CD14-positive monocyte (primary cell): ENCODE measurements at regions not wholly inside any gene's neighbourhood (a gene's known extent, or its start where the extent isn't known, plus 50 kb on each side); places are given as distances from the start of the nearest gene placed in this dataset.
A peak's percentile ranks its signal among the peaks of the same experiment; 100 is the strongest.

ENCODE experiments used
- DNase-seq, 3 donors: peaks; one replicate each; pipeline ENCODE4 v3.0.0-alpha.2; 2011 to 2022
- H2AFZ ChIP-seq: 2 replicates; pipeline ENCODE4 v1.6.0; 2012; ENCODE audit warnings: mild to moderate bottlenecking, low read depth, low read length, inconsistent platforms; ENCODE audit not compliant: insufficient read depth, poor library complexity, severe bottlenecking
- H3K27ac ChIP-seq, 2 donors: 1 replicate in 1 of 2; 2 replicates in 1 of 2; pipeline ENCODE4 v1.5.1; 2012 to 2013; ENCODE audit warnings: low read length in 2 of 2, control low read depth in 1 of 2, inconsistent platforms in 1 of 2, low read depth in 1 of 2, mild to moderate bottlenecking in 1 of 2
- H3K27me3 ChIP-seq, 2 donors: one replicate each; pipeline versions ENCODE4 v1.6.0 to v1.6.1; 2011 to 2013; ENCODE audit warnings: low read length in 2 of 2; ENCODE audit not compliant: control insufficient read depth in 2 of 2, insufficient read depth in 2 of 2
- H3K36me3 ChIP-seq, 2 donors: replicated peaks in 1 of 2; 1 replicate in 1 of 2; 2 replicates in 1 of 2; pipeline versions ENCODE4 v1.5.1 to v1.6.1; 2012 to 2013; ENCODE audit warnings: low read length in 2 of 2, control low read depth in 1 of 2, inconsistent platforms in 1 of 2, mild to moderate bottlenecking in 1 of 2; ENCODE audit not compliant: insufficient read depth in 2 of 2, control insufficient read depth in 1 of 2
- H3K4me1 ChIP-seq, 2 donors: 1 replicate in 1 of 2; 2 replicates in 1 of 2; pipeline versions ENCODE4 v1.5.1 to v1.6.1; 2012 to 2013; ENCODE audit warnings: low read length in 2 of 2, control low read depth in 1 of 2, inconsistent platforms in 1 of 2, mild to moderate bottlenecking in 1 of 2, moderate library complexity in 1 of 2; ENCODE audit not compliant: insufficient read depth in 2 of 2, control insufficient read depth in 1 of 2
- H3K4me2 ChIP-seq: replicated peaks from 2 replicates; pipeline ENCODE3; 2012; ENCODE audit warnings: low read length, moderate library complexity, mild to moderate bottlenecking; ENCODE audit not compliant: poor library complexity, severe bottlenecking; ENCODE audit errors: extremely low read depth
- H3K4me3 ChIP-seq, 3 experiments: fragments of 200-600 bp in 1 of 3; sonication (generic) in 1 of 3; replicated peaks in 1 of 3; 1 replicate in 2 of 3; 2 replicates in 1 of 3; pipeline ENCODE4 v1.5.1; 2011 to 2013; ENCODE audit warnings: low read length in 3 of 3, mild to moderate bottlenecking in 3 of 3, control low read depth in 2 of 3, low read depth in 2 of 3, inconsistent platforms in 1 of 3, moderate library complexity in 1 of 3
- H3K79me2 ChIP-seq: 2 replicates; pipeline ENCODE4 v1.6.0; 2012; ENCODE audit warnings: mild to moderate bottlenecking, control low read depth, inconsistent platforms, low read length, moderate library complexity; ENCODE audit not compliant: insufficient read depth
- H3K9ac ChIP-seq: 2 replicates; pipeline ENCODE4 v1.6.0; 2017; ENCODE audit warnings: low read length, mild to moderate bottlenecking; ENCODE audit not compliant: insufficient read depth, poor library complexity, severe bottlenecking
- H3K9me3 ChIP-seq, 2 donors: replicated peaks in 1 of 2; 1 replicate in 1 of 2; 2 replicates in 1 of 2; pipeline versions ENCODE4 v1.5.1 to v1.6.1; 2012 to 2013; ENCODE audit warnings: low read length in 2 of 2, control low read depth in 1 of 2; ENCODE audit not compliant: control insufficient read depth in 1 of 2, insufficient read depth in 1 of 2
- H4K20me1 ChIP-seq: 2 replicates; pipeline ENCODE4 v1.6.0; 2012; ENCODE audit warnings: mild to moderate bottlenecking, low read length, control low read depth, moderate library complexity; ENCODE audit not compliant: insufficient read depth
- H3K27ac Mint-ChIP-seq, 7 donors: one replicate each; pipeline ENCODE4 v1.8.0; 2020; ENCODE audit warnings: mild to moderate bottlenecking in 7 of 7, mixed read lengths in 7 of 7, moderate library complexity in 6 of 7, inconsistent platforms in 2 of 7
- H3K27me3 Mint-ChIP-seq, 3 donors: one replicate each; pipeline ENCODE4 v1.8.0; 2021 to 2022; ENCODE audit warnings: low read depth in 3 of 3, mild to moderate bottlenecking in 3 of 3, mixed read lengths in 3 of 3, moderate library complexity in 3 of 3, inconsistent platforms in 1 of 3
- H3K36me3 Mint-ChIP-seq, 2 donors: one replicate each; pipeline ENCODE4 v1.8.0; 2020; ENCODE audit warnings: mixed read lengths in 2 of 2, inconsistent platforms in 1 of 2, mild to moderate bottlenecking in 1 of 2
- H3K4me1 Mint-ChIP-seq: one replicate; pipeline ENCODE4 v1.8.0; 2020; ENCODE audit warnings: mild to moderate bottlenecking, mixed read lengths
- H3K4me3 Mint-ChIP-seq, 2 donors: one replicate each; pipeline ENCODE4 v1.8.0; 2020; ENCODE audit warnings: mild to moderate bottlenecking in 2 of 2, mixed read lengths in 2 of 2, moderate library complexity in 1 of 2
- H3K9me3 Mint-ChIP-seq, 7 donors: one replicate each; pipeline ENCODE4 v1.8.0; 2020 to 2022; ENCODE audit warnings: mixed read lengths in 7 of 7, mild to moderate bottlenecking in 6 of 7, moderate library complexity in 6 of 7, inconsistent platforms in 2 of 7
- CTCF ChIP-seq: fragments of 200-600 bp; IDR thresholded peaks from one replicate; pipeline ENCODE4 v1.8.0; 2022; ENCODE audit warnings: antibody characterized with exemption, mild to moderate bottlenecking
- WGBS: methylation state at CpG from one replicate; pipeline ENCODE4 v1.1.5; 2013; ENCODE audit warnings: missing lambda C conversion rate; ENCODE audit not compliant: insufficient coverage; 5-methylcytosine and 5-hydroxymethylcytosine counted together
- intact Hi-C, 2 donors: fragments of 100-400 bp; cut with micrococcal nuclease; formaldehyde crosslinking; loops; one replicate each; pipeline versions ENCODE4 v1.15.0 to v1.15.1; 2023

- peaks cover 0 to 6% (median 0%) of the 10 kb centered on the region in 3 donors for H3K27me3 Mint-ChIP-seq
- Histone ChIP-seq H3K9me3 (no peaks in the 10 kb centered on the region), H3K36me3 (no peaks in the 10 kb centered on the region), H3K79me2 (no peaks in the 10 kb centered on the region), H2AFZ (no peak overlapping the region), H3K27ac (peak overlapping the region; percentile 93 to 97), H3K4me3 (peak overlapping the region in 1 of 3 experiments; percentile 43), H3K4me2 (peak overlapping the region; percentile 48), H3K27me3 (no peaks in the 10 kb centered on the region), H4K20me1 (no peaks in the 10 kb centered on the region), H3K4me1 (peaks cover 53 to 63% of the 10 kb centered on the region in 2 donors), H3K9ac (peak overlapping the region; percentile 55)
- peaks cover 0 to 4% (median 0%) of the 10 kb centered on the region in 7 donors for H3K9me3 Mint-ChIP-seq
- peaks cover 49% of the 10 kb centered on the region for H3K4me1 Mint-ChIP-seq
- H3K4me3 Mint-ChIP-seq, result peak overlapping the region in 1 of 2 donors; percentile 52
- no peak for TF ChIP-seq CTCF
- DNase-seq, result peak; percentile 81 to 98 (median 98)
- intact Hi-C loops, result loop anchor here (5.0 to 10.0 kb wide), 4 partner anchors 128 to 327 kb away; partner anchors contain the start of gene MARCKS (in 1 of the 2)
- peaks cover 0 to 3% of the 10 kb centered on the region in 2 donors for H3K36me3 Mint-ChIP-seq
- peak overlapping the region; percentile 96 to 100 (median 99) for H3K27ac Mint-ChIP-seq
- no CpG with 5 or more reads among the region's 4 CpGs for WGBS
Observed at GRCh38 chr6:113634352-113635163, 222.6 kb upstream of the MARCKS start.

GRCh38 chr6:113635222-113635986 is 221.7 kb upstream of the MARCKS start:
- peaks cover 43% of the 10 kb centered on the region for H3K4me1 Mint-ChIP-seq
- intact Hi-C loops, result loop anchor here in 1 of 2 donors (10.0 kb wide), 1 partner anchor 171 kb away; no protein-coding TSS in a partner anchor
- WGBS, result no CpG with 5 or more reads among the region's 1 CpG
- TF ChIP-seq CTCF, result no peak
- peak overlapping the region in 1 of 3 experiments; percentile 43 for H3K4me3 ChIP-seq
- no peak overlapping the region for H2AFZ ChIP-seq
- H3K9me3 ChIP-seq, result no peaks in the 10 kb centered on the region
- peaks cover 0 to 4% (median 0%) of the 10 kb centered on the region in 7 donors for H3K9me3 Mint-ChIP-seq
- H3K27ac Mint-ChIP-seq, result peak overlapping the region; percentile 96 to 100 (median 99)
- H3K4me3 Mint-ChIP-seq, result peak overlapping the region in 1 of 2 donors; percentile 52
- H3K4me2 ChIP-seq, result peak overlapping the region; percentile 48
- peaks cover 47 to 56% of the 10 kb centered on the region in 2 donors for H3K4me1 ChIP-seq
- peaks cover 0 to 3% of the 10 kb centered on the region in 2 donors for H3K36me3 Mint-ChIP-seq
- peak overlapping the region; percentile 93 to 97 for H3K27ac ChIP-seq
- H3K27me3 Mint-ChIP-seq, result peaks cover 0 to 6% (median 0%) of the 10 kb centered on the region in 3 donors
- H3K79me2 ChIP-seq, result no peaks in the 10 kb centered on the region
- H3K36me3 ChIP-seq, result no peaks in the 10 kb centered on the region
- H3K27me3 ChIP-seq, result no peaks in the 10 kb centered on the region
- H3K9ac ChIP-seq, result no peak overlapping the region
- H4K20me1 ChIP-seq, result no peaks in the 10 kb centered on the region
- no peak for DNase-seq
